A549 (cell line): ENCODE measurements at regions not wholly inside any gene's neighbourhood (a gene's known extent, or its start where the extent isn't known, plus 50 kb on each side); places are given as distances from the start of the nearest gene placed in this dataset.

Source experiments
- ATAC-seq, 2 experiments: fragments of 200-7000 bp in 1 of 2; fragments of >200 bp in 1 of 2; cut with Nextera tagmentation in 1 of 2; cut with Tn5 transposase in 1 of 2; 3 replicates each; pipeline versions ENCODE4 v1.8.0 to v1.9.1; 2018 to 2020; ENCODE audit warnings: mild to moderate bottlenecking in 1 of 2, moderate library complexity in 1 of 2
- CTCF ChIA-PET: fragments of 300-600 bp; sonication (Branson Sonifier 250); formaldehyde crosslinking; extraction: SDS; loops from one replicate; lab custom pipeline; 2021; ENCODE audit warnings: antibody characterized with exemption, inconsistent platforms; lab: Yijun Ruan, JAX
- POLR2A ChIA-PET: fragments of 350-600 bp; formaldehyde crosslinking; extraction: SDS; loops from one replicate; lab custom pipeline; 2021; ENCODE audit warnings: antibody characterized with exemption, inconsistent platforms; lab: Yijun Ruan, JAX
- DNase-seq, 2 experiments: peaks; one replicate each; pipeline versions ENCODE4 v3.0.0 to v3.0.0-alpha.2; 2011 to 2016; ENCODE audit warnings: low read depth in 1 of 2, low spot score in 1 of 2
- FAIRE-seq: peaks from 2 replicates; lab custom pipeline; 2011; peaks lifted over from hg19 to GRCh38; lab: Jason Lieb, UNC
- H3K27ac ChIP-seq, 2 experiments: fragments of >200 bp; sonication (Bioruptor Twin); formaldehyde crosslinking; 3 replicates each; pipeline ENCODE4 v1.5.1; 2016 to 2017
- H3K4me1 ChIP-seq: fragments of >200 bp; sonication (Bioruptor Twin); formaldehyde crosslinking; 3 replicates; pipeline ENCODE4 v1.6.1; 2016
- H3K4me2 ChIP-seq: fragments of >200 bp; sonication (Bioruptor Twin); formaldehyde crosslinking; 3 replicates; pipeline ENCODE4 v1.6.1; 2016
- H3K4me3 ChIP-seq: fragments of >200 bp; sonication (Bioruptor Twin); formaldehyde crosslinking; 3 replicates; pipeline ENCODE4 v1.5.1; 2016
- H3K9me3 ChIP-seq: fragments of >200 bp; sonication (Bioruptor Twin); formaldehyde crosslinking; 3 replicates; pipeline ENCODE4 v1.6.1; 2016
- ATOH8 ChIP-seq: fragments of 250-450 bp; sonication (Bioruptor Pico); IDR thresholded peaks from 2 replicates; pipeline ENCODE4 v1.5.0; 2020; ENCODE audit warnings: low read depth, mild to moderate bottlenecking, moderate library complexity
- EHF ChIP-seq: fragments of 250-450 bp; sonication (Bioruptor Pico); IDR thresholded peaks from 2 replicates; pipeline ENCODE4 v1.5.0; 2020; ENCODE audit warnings: mild to moderate bottlenecking
- EHMT2 ChIP-seq: fragments of 200-600 bp; sonication (generic); IDR thresholded peaks from 2 replicates; pipeline ENCODE4 v1.6.1; 2016; ENCODE audit warnings: antibody characterized with exemption, low read depth, mild to moderate bottlenecking, moderate library complexity
- ESRRA ChIP-seq: fragments of 150-350 bp; IDR thresholded peaks from 2 replicates; pipeline ENCODE4 v1.6.1; 2014; ENCODE audit warnings: mild to moderate bottlenecking, low read length, borderline replicate concordance
- FOSB ChIP-seq: fragments of 250-450 bp; sonication (Bioruptor Pico); IDR thresholded peaks from 2 replicates; pipeline ENCODE4 v1.5.0; 2020; ENCODE audit warnings: mild to moderate bottlenecking, moderate library complexity
- FOSL2 ChIP-seq, 2 experiments: fragments of 450-650 bp in 1 of 2; fragments of >200 bp in 1 of 2; sonication (Bioruptor Twin) in 1 of 2; formaldehyde crosslinking; IDR thresholded peaks; 2 replicates each; pipeline versions ENCODE4 v1.5.0 to v1.6.1; 2016 to 2020; ENCODE audit warnings: mild to moderate bottlenecking in 1 of 2, moderate library complexity in 1 of 2
- FOXS1 ChIP-seq: fragments of 250-450 bp; sonication (Bioruptor Pico); IDR thresholded peaks from 2 replicates; pipeline ENCODE4 v1.5.0; 2020; ENCODE audit warnings: mild to moderate bottlenecking, moderate library complexity
- HEYL ChIP-seq: fragments of 250-450 bp; sonication (Bioruptor Pico); IDR thresholded peaks from 2 replicates; pipeline ENCODE4 v1.8.0; 2021; ENCODE audit warnings: mild to moderate bottlenecking, moderate library complexity
- HOXA7 ChIP-seq: fragments of 250-450 bp; sonication (Bioruptor Pico); IDR thresholded peaks from 2 replicates; pipeline ENCODE4 v1.5.0; 2020; ENCODE audit warnings: mild to moderate bottlenecking, moderate library complexity
- HOXB5 ChIP-seq: fragments of 250-450 bp; sonication (Bioruptor Pico); IDR thresholded peaks from 2 replicates; pipeline ENCODE4 v1.5.0; 2020; ENCODE audit warnings: mild to moderate bottlenecking, moderate library complexity
- JUNB ChIP-seq: fragments of >200 bp; sonication (Bioruptor Twin); formaldehyde crosslinking; IDR thresholded peaks from 2 replicates; pipeline ENCODE4 v1.6.1; 2016
- KDM1A ChIP-seq: fragments of 200-600 bp; sonication (generic); IDR thresholded peaks from 2 replicates; pipeline ENCODE4 v1.6.1; 2016; ENCODE audit warnings: low read depth, mild to moderate bottlenecking
- KDM5A ChIP-seq: fragments of 200-600 bp; sonication (generic); IDR thresholded peaks from 2 replicates; pipeline ENCODE4 v1.6.1; 2016; ENCODE audit warnings: antibody characterized with exemption, mild to moderate bottlenecking
- MAFK ChIP-seq: fragments of 450-650 bp; IDR thresholded peaks from 2 replicates; pipeline ENCODE4 v1.6.1; 2014; ENCODE audit not compliant: partially characterized antibody
- PHF8 ChIP-seq: fragments of 200-600 bp; sonication (generic); IDR thresholded peaks from 2 replicates; pipeline ENCODE4 v1.6.1; 2016; ENCODE audit warnings: low read depth, mild to moderate bottlenecking, antibody characterized with exemption, moderate library complexity, borderline replicate concordance
- POLR2AphosphoS2 ChIP-seq: conservative IDR thresholded peaks from 2 replicates; pipeline ENCODE4 v1.6.1; 2012; ENCODE audit warnings: low read length, improper control_type of control experiment, inconsistent platforms
- RAD21 ChIP-seq, 2 experiments: fragments of >200 bp in 1 of 2; sonication (Bioruptor Twin) in 1 of 2; formaldehyde crosslinking in 1 of 2; IDR thresholded peaks in 1 of 2; conservative IDR thresholded peaks in 1 of 2; 2 replicates in 1 of 2; 3 replicates in 1 of 2; pipeline ENCODE4 v1.6.1; 2012 to 2018; ENCODE audit warnings: inconsistent platforms in 1 of 2
- RFX5 ChIP-seq: fragments of 450-650 bp; IDR thresholded peaks from 2 replicates; pipeline ENCODE4 v1.7.1; 2014; ENCODE audit warnings: antibody characterized with exemption, mild to moderate bottlenecking, moderate library complexity
- RNF2 ChIP-seq: fragments of 200-600 bp; sonication (generic); IDR thresholded peaks from 2 replicates; pipeline ENCODE4 v1.6.1; 2016; ENCODE audit warnings: low read depth, mild to moderate bottlenecking, antibody characterized with exemption, moderate library complexity, borderline replicate concordance
- SMC3 ChIP-seq: fragments of >200 bp; sonication (Bioruptor Twin); formaldehyde crosslinking; IDR thresholded peaks from 3 replicates; pipeline ENCODE4 v1.6.1; 2018; ENCODE audit warnings: inconsistent platforms
- TFCP2L1 ChIP-seq: fragments of 250-450 bp; sonication (Bioruptor Pico); IDR thresholded peaks from 2 replicates; pipeline ENCODE4 v1.5.0; 2021; ENCODE audit warnings: mild to moderate bottlenecking
- ZFP36 ChIP-seq: fragments of 450-650 bp; IDR thresholded peaks from 2 replicates; pipeline ENCODE4 v1.6.1; 2014; ENCODE audit warnings: borderline replicate concordance; ENCODE audit not compliant: partially characterized antibody
- ZNF302 ChIP-seq: fragments of 250-450 bp; sonication (Bioruptor Pico); IDR thresholded peaks from 2 replicates; pipeline ENCODE4 v1.9.0; 2021; ENCODE audit warnings: inconsistent platforms, mild to moderate bottlenecking, moderate library complexity
- WGBS: methylation state at CpG from one replicate; pipeline ENCODE4 v1.1.6; 2017; ENCODE audit errors: missing lambda C conversion rate; 5-methylcytosine and 5-hydroxymethylcytosine counted together
- TF ChIP-seq, protein P1 (sequence below): IDR thresholded peaks from 2 replicates; pipeline ENCODE4 v1.6.1; 2012
- TF ChIP-seq, protein P2 (sequence below): fragments of 150-350 bp; IDR thresholded peaks from 2 replicates; pipeline ENCODE4 v1.6.1; 2014; ENCODE audit warnings: low read depth, mild to moderate bottlenecking, low read length
- TF ChIP-seq, protein P3 (sequence below): IDR thresholded peaks from 2 replicates; pipeline ENCODE4 v1.6.1; 2012

DNA sequence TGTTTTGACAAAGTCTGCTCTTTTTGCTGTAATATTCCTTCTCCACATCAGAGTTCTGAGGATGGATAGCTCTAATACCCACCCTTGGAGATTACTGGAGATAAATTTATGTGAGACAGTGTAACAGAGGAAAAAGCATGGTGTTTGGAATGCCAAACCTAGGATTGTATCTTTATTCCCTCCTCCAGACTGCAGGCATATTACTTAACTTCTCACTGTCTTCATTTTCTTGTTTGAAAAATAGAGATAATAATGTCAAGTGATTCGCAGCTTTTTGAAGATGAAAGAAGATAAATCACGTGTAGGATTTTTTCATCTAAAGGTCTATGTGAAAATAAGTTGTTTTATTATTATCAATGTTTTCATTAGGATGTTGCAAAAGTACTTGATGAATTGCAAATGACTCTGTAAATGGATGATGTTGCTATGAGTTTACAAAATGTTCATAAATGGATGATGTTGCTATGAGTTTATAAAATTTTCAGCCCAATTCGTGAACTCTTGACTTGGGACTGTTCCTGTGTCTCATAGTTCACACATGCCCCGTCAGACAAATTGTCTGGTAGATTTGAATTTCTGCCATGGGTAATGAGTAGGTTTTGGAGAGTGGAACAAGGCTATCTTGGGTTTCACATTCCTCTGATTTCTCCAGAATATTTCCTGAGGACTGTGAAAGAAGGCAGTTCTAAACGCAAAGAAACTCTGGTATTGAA is 113.1 kb upstream of the IGFBP3 start:
- ATAC-seq (no peak), FAIRE-seq (peak; percentile 32), DNase-seq (no peak)
- ChIA-PET CTCF (interaction anchor here (2.9 kb wide), 1 partner anchor 112 kb away, joined by 10 read pairs; the partner anchor contains the start of gene IGFBP3), POLR2A (no interaction called here)
- Histone ChIP-seq H3K27ac (peak overlapping the region; percentile 54 to 55; a peak in 2 of 6 replicates), H3K4me2 (no peak overlapping the region), H3K4me1 (peaks cover 20% of the 10 kb centered on the region), H3K9me3 (no peaks in the 10 kb centered on the region), H3K4me3 (no peak overlapping the region)
- 79% methylated on average over 5 of the region's 5 CpGs for WGBS
- TF ChIP-seq KDM5A (no peak), ZFP36 (no peak), FOXS1 (CRISPR knock-in tag) (no peak), TFCP2L1 (CRISPR knock-in tag) (no peak), ESRRA (no peak), HEYL (CRISPR knock-in tag) (no peak), RFX5 (no peak), RNF2 (no peak), HOXA7 (CRISPR knock-in tag) (no peak), PHF8 (no peak), FOSL2 (IDR thresholded peaks at IDR 0.05) (no peak), FOSL2 (CRISPR knock-in tag; IDR thresholded peaks at IDR 0.05) (no peak), MAFK (no peak)
- TF ChIP-seq, protein P1, sequence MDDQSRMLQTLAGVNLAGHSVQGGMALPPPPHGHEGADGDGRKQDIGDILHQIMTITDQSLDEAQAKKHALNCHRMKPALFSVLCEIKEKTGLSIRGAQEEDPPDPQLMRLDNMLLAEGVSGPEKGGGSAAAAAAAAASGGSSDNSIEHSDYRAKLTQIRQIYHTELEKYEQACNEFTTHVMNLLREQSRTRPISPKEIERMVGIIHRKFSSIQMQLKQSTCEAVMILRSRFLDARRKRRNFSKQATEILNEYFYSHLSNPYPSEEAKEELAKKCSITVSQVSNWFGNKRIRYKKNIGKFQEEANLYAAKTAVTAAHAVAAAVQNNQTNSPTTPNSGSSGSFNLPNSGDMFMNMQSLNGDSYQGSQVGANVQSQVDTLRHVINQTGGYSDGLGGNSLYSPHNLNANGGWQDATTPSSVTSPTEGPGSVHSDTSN, result no peak

DNA sequence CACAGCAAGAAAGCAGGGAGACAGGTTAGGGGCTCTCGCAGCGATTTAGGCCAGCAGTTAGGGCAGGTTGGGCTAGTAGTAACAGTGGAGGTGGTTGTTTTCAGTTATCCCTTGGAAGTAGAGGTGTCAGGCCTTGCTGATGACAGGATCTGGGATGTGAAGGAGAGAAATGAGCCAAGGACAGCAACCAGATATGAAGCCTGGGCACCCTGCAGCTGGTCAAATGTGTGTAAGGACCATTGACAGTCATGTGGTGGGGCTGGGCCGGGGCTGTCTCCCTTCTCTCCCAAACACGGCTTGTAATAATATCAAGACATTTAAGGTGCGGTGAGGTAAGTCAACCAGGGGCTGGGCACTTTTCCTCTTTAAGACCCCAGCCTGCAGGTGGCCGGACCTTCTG is 112.5 kb upstream of the IGFBP3 start:
- H3K9me3 ChIP-seq, result no peaks in the 10 kb centered on the region
- no peak overlapping the region; the same call in 2 of the 3 replicates for H3K4me2 ChIP-seq
- ATAC-seq, result no peak; a peak in 1 of 6 replicates
- H3K4me1 ChIP-seq, result peaks cover 20% of the 10 kb centered on the region
- POLR2A ChIA-PET, result no interaction called here
- TF ChIP-seq EHF (CRISPR knock-in tag), result no peak
- TF ChIP-seq, protein P1, result no peak
- TF ChIP-seq ZNF302, result no peak
- no peak for TF ChIP-seq HOXB5 (CRISPR knock-in tag)
- no peak for TF ChIP-seq EHMT2
- TF ChIP-seq RAD21 (conservative IDR thresholded peaks at IDR 0.05 in 1 of 2, IDR thresholded peaks at IDR 0.05 in 1 of 2), result no peak
- TF ChIP-seq ESRRA, result no peak
- no peak for TF ChIP-seq ATOH8 (CRISPR knock-in tag)
- TF ChIP-seq JUNB, result no peak
- TF ChIP-seq RFX5, result no peak
- TF ChIP-seq, protein P2, sequence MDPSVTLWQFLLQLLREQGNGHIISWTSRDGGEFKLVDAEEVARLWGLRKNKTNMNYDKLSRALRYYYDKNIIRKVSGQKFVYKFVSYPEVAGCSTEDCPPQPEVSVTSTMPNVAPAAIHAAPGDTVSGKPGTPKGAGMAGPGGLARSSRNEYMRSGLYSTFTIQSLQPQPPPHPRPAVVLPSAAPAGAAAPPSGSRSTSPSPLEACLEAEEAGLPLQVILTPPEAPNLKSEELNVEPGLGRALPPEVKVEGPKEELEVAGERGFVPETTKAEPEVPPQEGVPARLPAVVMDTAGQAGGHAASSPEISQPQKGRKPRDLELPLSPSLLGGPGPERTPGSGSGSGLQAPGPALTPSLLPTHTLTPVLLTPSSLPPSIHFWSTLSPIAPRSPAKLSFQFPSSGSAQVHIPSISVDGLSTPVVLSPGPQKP, result no peak
- TF ChIP-seq, protein P3, sequence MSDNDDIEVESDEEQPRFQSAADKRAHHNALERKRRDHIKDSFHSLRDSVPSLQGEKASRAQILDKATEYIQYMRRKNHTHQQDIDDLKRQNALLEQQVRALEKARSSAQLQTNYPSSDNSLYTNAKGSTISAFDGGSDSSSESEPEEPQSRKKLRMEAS, result no peak; the same call in 1 of the 2 replicates
- TF ChIP-seq FOSB, result no peak
- no peak for TF ChIP-seq POLR2AphosphoS2
- TF ChIP-seq KDM1A, result no peak
- no peak for TF ChIP-seq SMC3
- TF ChIP-seq, all 56 proteins: peak for 0
- no peak overlapping the region for H3K4me3 ChIP-seq
- H3K27ac ChIP-seq, result peak overlapping the region; percentile 54 to 55
- WGBS, result 96% methylated on average over 6 of the region's 6 CpGs
- DNase-seq (no peak), FAIRE-seq (no peak)
- CTCF ChIA-PET, result interaction anchor here (2.9 kb wide), 1 partner anchor 111 kb away, joined by 10 read pairs; the partner anchor contains the start of gene IGFBP3
